NB4 (cell line): ENCODE measurements at regions not wholly inside any gene's neighbourhood (a gene's known extent, or its start where the extent isn't known, plus 50 kb on each side); places are given as distances from the start of the nearest gene placed in this dataset.
"Not testable (repeated sequence)": the region's sequence is repeated elsewhere in the genome, so short reads cannot be mapped to it uniquely, and the experiment has no call there.

Experiments
- MAX ChIP-seq: IDR thresholded peaks from 2 replicates; pipeline ENCODE4 v1.6.1; 2011; ENCODE audit warnings: low read depth, low read length
- POLR2A ChIP-seq: IDR thresholded peaks from 2 replicates; pipeline ENCODE4 v1.6.1; 2011; ENCODE audit warnings: mild to moderate bottlenecking; ENCODE audit not compliant: insufficient read length; ENCODE audit errors: extremely low read depth
- TF ChIP-seq, protein P1 (sequence below): IDR thresholded peaks from one replicate; pipeline ENCODE4 v1.5.1; 2012; ENCODE audit warnings: low read depth, low read length

- TF ChIP-seq, protein P1, sequence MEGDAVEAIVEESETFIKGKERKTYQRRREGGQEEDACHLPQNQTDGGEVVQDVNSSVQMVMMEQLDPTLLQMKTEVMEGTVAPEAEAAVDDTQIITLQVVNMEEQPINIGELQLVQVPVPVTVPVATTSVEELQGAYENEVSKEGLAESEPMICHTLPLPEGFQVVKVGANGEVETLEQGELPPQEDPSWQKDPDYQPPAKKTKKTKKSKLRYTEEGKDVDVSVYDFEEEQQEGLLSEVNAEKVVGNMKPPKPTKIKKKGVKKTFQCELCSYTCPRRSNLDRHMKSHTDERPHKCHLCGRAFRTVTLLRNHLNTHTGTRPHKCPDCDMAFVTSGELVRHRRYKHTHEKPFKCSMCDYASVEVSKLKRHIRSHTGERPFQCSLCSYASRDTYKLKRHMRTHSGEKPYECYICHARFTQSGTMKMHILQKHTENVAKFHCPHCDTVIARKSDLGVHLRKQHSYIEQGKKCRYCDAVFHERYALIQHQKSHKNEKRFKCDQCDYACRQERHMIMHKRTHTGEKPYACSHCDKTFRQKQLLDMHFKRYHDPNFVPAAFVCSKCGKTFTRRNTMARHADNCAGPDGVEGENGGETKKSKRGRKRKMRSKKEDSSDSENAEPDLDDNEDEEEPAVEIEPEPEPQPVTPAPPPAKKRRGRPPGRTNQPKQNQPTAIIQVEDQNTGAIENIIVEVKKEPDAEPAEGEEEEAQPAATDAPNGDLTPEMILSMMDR, result not testable (repeated sequence)
- not testable (repeated sequence) for TF ChIP-seq POLR2A, MAX
Measured at GRCh38 chr12:59395310-59395709, 200.5 kb upstream of the SLC16A7 start.
